NCI-H2227 (cell line): ENCODE measurements at regions not wholly inside any gene's neighbourhood (a gene's known extent, or its start where the extent isn't known, plus 50 kb on each side); places are given as distances from the start of the nearest gene placed in this dataset.
A peak's percentile ranks its signal among the peaks of the same experiment; 100 is the strongest.

ENCODE experiments used
- DNase-seq: peaks from one replicate; lab custom pipeline; 2025; ENCODE audit not compliant: unreplicated experiment; lab: John Stamatoyannopoulos, UW

GRCh38 chr18:25875551-25876240, 214.7 kb downstream of the SS18 start:
- no peak for DNase-seq

GRCh38 chr18:25873833-25874232, 216.6 kb downstream of the SS18 start:
- DNase-seq, result no peak

- no peak for DNase-seq
These were observed 224.1 kb downstream of the SS18 start for GRCh38 chr18:25866331-25866730.

GRCh38 chr18:25862881-25863600, 227.4 kb downstream of the SS18 start:
- DNase-seq, result no peak

GRCh38 chr18:25853691-25854433, 236.6 kb downstream of the SS18 start:
- peak; percentile 40 for DNase-seq

- DNase-seq, result no peak
These were observed 246.6 kb downstream of the SS18 start for GRCh38 chr18:25843791-25844190.

GRCh38 chr18:25842665-25843064, 247.7 kb downstream of the SS18 start:
- no peak for DNase-seq

- DNase-seq, result no peak
These were observed 256.4 kb downstream of the SS18 start for GRCh38 chr18:25834061-25834460.

GRCh38 chr18:25832001-25832604, 258.3 kb downstream of the SS18 start:
- peak; percentile 14 for DNase-seq

GRCh38 chr18:25831301-25831701, 259.1 kb downstream of the SS18 start:
- DNase-seq, result no peak

GRCh38 chr18:25830787-25831186, 259.6 kb downstream of the SS18 start:
- DNase-seq, result no peak

- DNase-seq, result no peak
These were observed 262.4 kb downstream of the SS18 start for GRCh38 chr18:25827961-25828561.

- DNase-seq, result no peak
These were observed 263.2 kb downstream of the SS18 start for GRCh38 chr18:25827228-25827627.

- DNase-seq, result no peak
These were observed 263.6 kb downstream of the SS18 start for GRCh38 chr18:25826823-25827222.

GRCh38 chr18:25825979-25826776, 264.2 kb downstream of the SS18 start:
- no peak for DNase-seq

- no peak for DNase-seq
These were observed 265.4 kb downstream of the SS18 start for GRCh38 chr18:25825056-25825455.

GRCh38 chr18:25819746-25820363, 270.6 kb downstream of the SS18 start:
- DNase-seq, result no peak

GRCh38 chr18:25818505-25818904, 271.9 kb downstream of the SS18 start:
- DNase-seq, result no peak

GRCh38 chr18:25817546-25818237, 272.7 kb downstream of the SS18 start:
- DNase-seq, result no peak
